ENCODE measurements at regions not wholly inside any gene's neighbourhood (a gene's known extent, or its start where the extent isn't known, plus 50 kb on each side); places are given as distances from the start of the nearest gene placed in this dataset.
A peak's percentile ranks its signal among the peaks of the same experiment; 100 is the strongest.

- Histone ChIP-seq H3K4me1 (ENCODE audit: control insufficient read depth, insufficient read depth, low read length) (peaks cover 21% of the 10 kb centered on the region), H3K36me3 (ENCODE audit: control insufficient read depth, insufficient read depth, low read length) (no peaks in the 10 kb centered on the region), H3K9me3 (ENCODE audit: control insufficient read depth, insufficient read depth, low read depth, low read length) (no peaks in the 10 kb centered on the region), H3K27ac (ENCODE audit: low read length) (peak overlapping the region; percentile 69), H3K4me3 (ENCODE audit: low read depth in 2 of 2, low read length in 2 of 2) (no peak overlapping the region), H3K27me3 (ENCODE audit: control insufficient read depth, insufficient read depth, low read length) (no peaks in the 10 kb centered on the region)
- ATAC-seq (no peak), DNase-seq (ENCODE audit: low read depth, low spot score) (no peak)
- CTCF ChIA-PET: no interaction called here
- BruUV-seq (replicated peaks): no TSS peak
- in situ Hi-C loops (cut with HindIII; ENCODE audit: low pct_unique_long_range_greater_than_20kb, low sequenced_read_pairs) (no loop called here), intact Hi-C loops (cut with micrococcal nuclease; ENCODE audit: unreplicated experiment) (loop anchor here (5.0 kb wide), 1 partner anchor 267 kb away; the partner anchor contains the start of gene TGFBR2)
- no peak for TF ChIP-seq SIN3A (IDR thresholded peaks at IDR 0.05; ENCODE audit: borderline replicate concordance, insufficient read depth, low read depth, low read length)
- no peak for TF ChIP-seq TCF7L2 (IDR thresholded peaks at IDR 0.05; ENCODE audit: low read depth, low read length)
- TF ChIP-seq, protein P1, sequence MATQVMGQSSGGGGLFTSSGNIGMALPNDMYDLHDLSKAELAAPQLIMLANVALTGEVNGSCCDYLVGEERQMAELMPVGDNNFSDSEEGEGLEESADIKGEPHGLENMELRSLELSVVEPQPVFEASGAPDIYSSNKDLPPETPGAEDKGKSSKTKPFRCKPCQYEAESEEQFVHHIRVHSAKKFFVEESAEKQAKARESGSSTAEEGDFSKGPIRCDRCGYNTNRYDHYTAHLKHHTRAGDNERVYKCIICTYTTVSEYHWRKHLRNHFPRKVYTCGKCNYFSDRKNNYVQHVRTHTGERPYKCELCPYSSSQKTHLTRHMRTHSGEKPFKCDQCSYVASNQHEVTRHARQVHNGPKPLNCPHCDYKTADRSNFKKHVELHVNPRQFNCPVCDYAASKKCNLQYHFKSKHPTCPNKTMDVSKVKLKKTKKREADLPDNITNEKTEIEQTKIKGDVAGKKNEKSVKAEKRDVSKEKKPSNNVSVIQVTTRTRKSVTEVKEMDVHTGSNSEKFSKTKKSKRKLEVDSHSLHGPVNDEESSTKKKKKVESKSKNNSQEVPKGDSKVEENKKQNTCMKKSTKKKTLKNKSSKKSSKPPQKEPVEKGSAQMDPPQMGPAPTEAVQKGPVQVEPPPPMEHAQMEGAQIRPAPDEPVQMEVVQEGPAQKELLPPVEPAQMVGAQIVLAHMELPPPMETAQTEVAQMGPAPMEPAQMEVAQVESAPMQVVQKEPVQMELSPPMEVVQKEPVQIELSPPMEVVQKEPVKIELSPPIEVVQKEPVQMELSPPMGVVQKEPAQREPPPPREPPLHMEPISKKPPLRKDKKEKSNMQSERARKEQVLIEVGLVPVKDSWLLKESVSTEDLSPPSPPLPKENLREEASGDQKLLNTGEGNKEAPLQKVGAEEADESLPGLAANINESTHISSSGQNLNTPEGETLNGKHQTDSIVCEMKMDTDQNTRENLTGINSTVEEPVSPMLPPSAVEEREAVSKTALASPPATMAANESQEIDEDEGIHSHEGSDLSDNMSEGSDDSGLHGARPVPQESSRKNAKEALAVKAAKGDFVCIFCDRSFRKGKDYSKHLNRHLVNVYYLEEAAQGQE (IDR thresholded peaks at IDR 0.05; ENCODE audit: insufficient read depth in 1 of 2, low read depth in 2 of 2, low read length in 1 of 2): no peak
- no peak for TF ChIP-seq POLR2AphosphoS5 (IDR thresholded peaks at IDR 0.05; ENCODE audit: low read depth, low read length)
- TF ChIP-seq CTCF (IDR thresholded peaks at IDR 0.05): no peak
- POLR2A ChIA-PET: no interaction called here
These were observed 265.9 kb upstream of the TGFBR2 start for GRCh38 chr3:30340500-30340899.

- CTCF ChIA-PET: no interaction called here
- intact Hi-C loops (cut with micrococcal nuclease; ENCODE audit: unreplicated experiment): loop anchor here (5.0 kb wide), 1 partner anchor 266 kb away; the partner anchor contains the start of gene TGFBR2
These were observed 265.3 kb upstream of the TGFBR2 start for GRCh38 chr3:30341079-30341478.

More at GRCh38 chr3:30341079-30341478, 265.3 kb upstream of the TGFBR2 start:
- POLR2A ChIA-PET: no interaction called here
- TF ChIP-seq CTCF (IDR thresholded peaks at IDR 0.05) (no peak), SIN3A (IDR thresholded peaks at IDR 0.05; ENCODE audit: borderline replicate concordance, insufficient read depth, low read depth, low read length) (no peak), TCF7L2 (IDR thresholded peaks at IDR 0.05; ENCODE audit: low read depth, low read length) (no peak), POLR2AphosphoS5 (IDR thresholded peaks at IDR 0.05; ENCODE audit: low read depth, low read length) (no peak)
- TF ChIP-seq, protein P1 (IDR thresholded peaks at IDR 0.05; ENCODE audit: insufficient read depth in 1 of 2, low read depth in 2 of 2, low read length in 1 of 2): no peak
- DNase-seq (ENCODE audit: low read depth, low spot score) (no peak), ATAC-seq (no peak)
- H3K9me3 ChIP-seq (ENCODE audit: control insufficient read depth, insufficient read depth, low read depth, low read length): no peaks in the 10 kb centered on the region; the same call in 1 of the 2 replicates
- BruUV-seq (replicated peaks): no TSS peak
- peaks cover 21% of the 10 kb centered on the region for H3K4me1 ChIP-seq (ENCODE audit: control insufficient read depth, insufficient read depth, low read length)
- H3K36me3 ChIP-seq (ENCODE audit: control insufficient read depth, insufficient read depth, low read length): no peaks in the 10 kb centered on the region
- in situ Hi-C loops (cut with HindIII; ENCODE audit: low pct_unique_long_range_greater_than_20kb, low sequenced_read_pairs): no loop called here
- no peaks in the 10 kb centered on the region for H3K27me3 ChIP-seq (ENCODE audit: control insufficient read depth, insufficient read depth, low read length)
- H3K4me3 ChIP-seq (ENCODE audit: low read depth in 2 of 2, low read length in 2 of 2): no peak overlapping the region
- H3K27ac ChIP-seq (ENCODE audit: low read length): peak overlapping the region; percentile 85

All from Panc1 (cell line).